Suprapubic skin (tissue), 3 donors: ENCODE measurements at regions not wholly inside any gene's neighbourhood (a gene's known extent, or its start where the extent isn't known, plus 50 kb on each side); places are given as distances from the start of the nearest gene placed in this dataset.

Experiments
- EP300 ChIP-seq: sonication (generic); formaldehyde crosslinking; IDR thresholded peaks from one replicate; pipeline ENCODE4 v1.6.1; 2017; ENCODE audit warnings: antibody characterized with exemption
- TF ChIP-seq, protein P1 (sequence below), 2 donors: fragments of 200-600 bp in 1 of 2; fragments of 450-650 bp in 1 of 2; sonication (generic) in 1 of 2; IDR thresholded peaks; one replicate each; pipeline ENCODE4 v1.5.1; 2016 to 2019; ENCODE audit warnings: antibody characterized with exemption in 2 of 2, mild to moderate bottlenecking in 1 of 2, moderate library complexity in 1 of 2

DNA sequence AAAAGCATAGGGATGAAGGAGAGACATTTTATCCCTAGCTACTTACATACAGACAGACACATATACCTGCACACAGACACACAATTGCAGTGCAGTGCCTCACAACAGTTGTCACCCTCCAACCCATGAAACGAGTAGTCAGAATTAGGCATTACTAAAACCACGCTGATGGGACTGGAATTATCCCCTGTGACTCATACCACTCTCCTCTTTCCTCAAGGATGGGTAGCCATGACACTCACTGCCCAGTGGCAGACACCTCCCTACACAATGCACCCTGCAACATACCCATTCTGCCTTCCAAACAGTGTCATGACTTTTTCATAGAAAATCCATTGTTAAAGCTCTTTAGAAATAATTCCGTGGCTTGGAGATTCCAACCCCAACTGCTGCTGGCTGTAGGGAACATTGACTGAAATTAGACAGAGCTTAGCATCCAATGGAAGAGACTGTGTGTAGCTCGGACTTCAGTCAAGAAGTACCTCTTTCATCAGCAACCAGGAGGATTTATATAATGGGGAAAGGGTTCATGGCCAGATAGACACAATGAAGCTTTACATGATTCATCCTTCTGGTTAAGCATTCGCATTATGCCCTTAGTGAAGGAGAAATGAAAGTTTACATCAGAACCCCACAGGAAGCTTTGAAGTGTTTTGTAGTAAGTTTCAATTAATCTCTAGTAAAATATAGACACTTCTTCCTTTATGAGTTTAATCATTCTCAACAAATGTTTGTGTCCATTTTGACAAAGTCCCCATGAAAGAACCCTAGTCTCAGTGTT is 155.2 kb downstream of the FBXO15 start:
- TF ChIP-seq, protein P1, sequence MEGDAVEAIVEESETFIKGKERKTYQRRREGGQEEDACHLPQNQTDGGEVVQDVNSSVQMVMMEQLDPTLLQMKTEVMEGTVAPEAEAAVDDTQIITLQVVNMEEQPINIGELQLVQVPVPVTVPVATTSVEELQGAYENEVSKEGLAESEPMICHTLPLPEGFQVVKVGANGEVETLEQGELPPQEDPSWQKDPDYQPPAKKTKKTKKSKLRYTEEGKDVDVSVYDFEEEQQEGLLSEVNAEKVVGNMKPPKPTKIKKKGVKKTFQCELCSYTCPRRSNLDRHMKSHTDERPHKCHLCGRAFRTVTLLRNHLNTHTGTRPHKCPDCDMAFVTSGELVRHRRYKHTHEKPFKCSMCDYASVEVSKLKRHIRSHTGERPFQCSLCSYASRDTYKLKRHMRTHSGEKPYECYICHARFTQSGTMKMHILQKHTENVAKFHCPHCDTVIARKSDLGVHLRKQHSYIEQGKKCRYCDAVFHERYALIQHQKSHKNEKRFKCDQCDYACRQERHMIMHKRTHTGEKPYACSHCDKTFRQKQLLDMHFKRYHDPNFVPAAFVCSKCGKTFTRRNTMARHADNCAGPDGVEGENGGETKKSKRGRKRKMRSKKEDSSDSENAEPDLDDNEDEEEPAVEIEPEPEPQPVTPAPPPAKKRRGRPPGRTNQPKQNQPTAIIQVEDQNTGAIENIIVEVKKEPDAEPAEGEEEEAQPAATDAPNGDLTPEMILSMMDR (IDR thresholded peaks at IDR 0.05), result no peak
- TF ChIP-seq EP300, result no peak
